ENCODE measurements at regions not wholly inside any gene's neighbourhood (a gene's known extent, or its start where the extent isn't known, plus 50 kb on each side); places are given as distances from the start of the nearest gene placed in this dataset.

DNA sequence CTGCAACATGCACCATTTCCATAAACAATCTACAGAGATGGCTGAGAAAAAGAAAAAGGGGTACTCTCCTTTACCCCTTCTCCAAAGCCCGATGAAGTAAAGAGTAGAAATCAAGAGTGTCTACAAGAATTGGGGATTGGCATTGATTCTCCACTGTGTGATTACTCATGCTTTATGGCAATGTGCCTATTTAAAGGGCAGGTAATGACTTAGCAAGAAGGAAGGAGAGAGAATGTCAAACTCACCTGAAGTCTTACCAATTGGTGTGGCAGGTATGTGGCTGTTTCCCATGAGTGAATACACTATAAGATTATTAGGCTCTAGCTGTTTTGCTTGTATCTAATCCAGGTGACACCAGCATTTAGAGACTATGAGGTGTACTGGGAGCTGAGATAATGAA is 275.3 kb downstream of the CCER1 start:
- Histone ChIP-seq H3K18ac (ENCODE audit: insufficient read length, low read depth, low read length) (no peak overlapping the region), H2BK5ac (ENCODE audit: insufficient read length, low read length) (no peak overlapping the region), H2BK12ac (ENCODE audit: insufficient read length, low read depth, low read length) (no peak overlapping the region), H3K79me1 (ENCODE audit: insufficient read depth, low read depth, low read length, poor library complexity, severe bottlenecking) (no peaks in the 10 kb centered on the region), H3K27ac (ENCODE audit: insufficient read length, low read depth, low read length) (no peak overlapping the region), H2BK20ac (ENCODE audit: low read depth, low read length, poor library complexity, severe bottlenecking) (no peak overlapping the region), H3K4ac (ENCODE audit: low read depth, low read length) (no peak overlapping the region), H4K8ac (replicated peaks; ENCODE audit: insufficient read length, low read depth, low read length) (no peak overlapping the region), H2AFZ (ENCODE audit: low read length) (no peak overlapping the region), H3K23me2 (ENCODE audit: insufficient read length, low read depth, low read length, poor library complexity, severe bottlenecking) (no peaks in the 10 kb centered on the region), H2BK120ac (ENCODE audit: low read depth, low read length, poor library complexity, severe bottlenecking) (no peak overlapping the region), H3K79me2 (ENCODE audit: insufficient read depth, low read length) (no peaks in the 10 kb centered on the region), H3K14ac (ENCODE audit: insufficient read depth, low read length) (no peak overlapping the region), H4K5ac (ENCODE audit: insufficient read length, low read depth, low read length) (no peak overlapping the region), H3K4me1 (ENCODE audit: insufficient read depth, low read length) (no peaks in the 10 kb centered on the region), H3K23ac (ENCODE audit: insufficient read length, low read depth, low read length) (no peak overlapping the region), H2BK15ac (ENCODE audit: low read depth, low read length) (no peak overlapping the region), H3T11ph (ENCODE audit: low read length) (no peak overlapping the region), H4K20me1 (ENCODE audit: control insufficient read depth, insufficient read depth, insufficient read length) (no peaks in the 10 kb centered on the region), H3K27me3 (ENCODE audit: insufficient read depth, low read length) (no peaks in the 10 kb centered on the region), H3K56ac (ENCODE audit: insufficient read length, low read depth, low read length) (no peak overlapping the region), H3K9ac (ENCODE audit: extremely low read depth, insufficient read length, low read length) (no peak overlapping the region), H4K91ac (ENCODE audit: insufficient read length, low read depth, low read length) (no peak overlapping the region), H2AK5ac (ENCODE audit: insufficient read length, low read length) (no peak overlapping the region), H3K9me3 (ENCODE audit: control insufficient read depth, low read depth, low read length) (no peaks in the 10 kb centered on the region), H3K4me2 (ENCODE audit: insufficient read depth, insufficient read length, low read length) (no peak overlapping the region)
- no peak overlapping the region for H3K27ac Mint-ChIP-seq
- WGBS (ENCODE audit: extremely low coverage, insufficient read length, low lambda C conversion rate), result no CpG with 5 or more reads among the region's 1 CpG
- no peak overlapping the region for H3K4me3 Mint-ChIP-seq
- H3K9me3 Mint-ChIP-seq, result no peaks in the 10 kb centered on the region
- H3K36me3 Mint-ChIP-seq (ENCODE audit: insufficient read depth in 1 of 3, low read depth in 3 of 3), result no peaks in the 10 kb centered on the region
- DNase-seq, result no peak
- H3K27me3 Mint-ChIP-seq (ENCODE audit: low read depth), result no peaks in the 10 kb centered on the region
- TF ChIP-seq, protein P1, sequence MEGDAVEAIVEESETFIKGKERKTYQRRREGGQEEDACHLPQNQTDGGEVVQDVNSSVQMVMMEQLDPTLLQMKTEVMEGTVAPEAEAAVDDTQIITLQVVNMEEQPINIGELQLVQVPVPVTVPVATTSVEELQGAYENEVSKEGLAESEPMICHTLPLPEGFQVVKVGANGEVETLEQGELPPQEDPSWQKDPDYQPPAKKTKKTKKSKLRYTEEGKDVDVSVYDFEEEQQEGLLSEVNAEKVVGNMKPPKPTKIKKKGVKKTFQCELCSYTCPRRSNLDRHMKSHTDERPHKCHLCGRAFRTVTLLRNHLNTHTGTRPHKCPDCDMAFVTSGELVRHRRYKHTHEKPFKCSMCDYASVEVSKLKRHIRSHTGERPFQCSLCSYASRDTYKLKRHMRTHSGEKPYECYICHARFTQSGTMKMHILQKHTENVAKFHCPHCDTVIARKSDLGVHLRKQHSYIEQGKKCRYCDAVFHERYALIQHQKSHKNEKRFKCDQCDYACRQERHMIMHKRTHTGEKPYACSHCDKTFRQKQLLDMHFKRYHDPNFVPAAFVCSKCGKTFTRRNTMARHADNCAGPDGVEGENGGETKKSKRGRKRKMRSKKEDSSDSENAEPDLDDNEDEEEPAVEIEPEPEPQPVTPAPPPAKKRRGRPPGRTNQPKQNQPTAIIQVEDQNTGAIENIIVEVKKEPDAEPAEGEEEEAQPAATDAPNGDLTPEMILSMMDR (conservative IDR thresholded peaks at IDR 0.05), result no peak
- no peaks in the 10 kb centered on the region for H3K4me1 Mint-ChIP-seq

Measured in H9 (cell line).